Fibroblast of skin of scalp (primary cell): ENCODE measurements at regions not wholly inside any gene's neighbourhood (a gene's known extent, or its start where the extent isn't known, plus 50 kb on each side); places are given as distances from the start of the nearest gene placed in this dataset.

Experiments
- DNase-seq: peaks from one replicate; pipeline ENCODE4 v3.0.0-alpha.2; 2013

GRCh38 chr2:224210286-224211180 lies 171.4 kb upstream of the SERPINE2 start:
- no peak for DNase-seq

DNA sequence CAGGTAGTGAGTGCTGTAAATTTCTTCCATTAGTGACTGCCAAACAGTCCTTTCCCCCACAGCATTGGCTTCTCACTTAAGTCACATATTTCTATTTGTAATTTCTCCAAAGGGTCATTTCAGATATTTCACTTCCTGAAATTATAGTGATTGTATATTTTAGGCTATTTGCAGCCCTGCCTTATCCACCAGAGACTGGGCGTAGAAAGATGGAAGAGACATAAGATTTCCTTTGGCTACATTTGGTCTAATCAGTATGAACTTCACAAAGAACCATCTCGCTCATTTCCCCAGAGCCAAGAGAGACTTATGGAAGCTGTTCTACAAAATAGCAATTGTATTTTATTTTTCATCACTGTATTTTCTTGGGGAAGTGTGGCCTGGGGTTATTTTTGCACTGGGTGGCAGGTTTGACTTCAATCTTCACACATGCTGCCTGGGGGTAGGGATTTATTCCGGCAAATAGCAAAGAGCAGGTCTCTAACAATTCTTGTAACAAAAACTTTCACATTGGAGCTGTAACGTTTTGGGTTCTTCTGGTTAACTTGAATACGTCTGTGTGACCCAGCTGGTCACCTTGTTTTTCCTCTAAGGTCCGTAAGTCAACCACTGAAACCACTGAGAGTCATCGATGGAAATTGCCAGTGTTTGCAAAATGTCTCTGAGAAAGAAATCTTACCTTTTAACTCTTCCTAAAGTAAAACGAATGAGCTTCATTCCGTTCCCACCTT lies 170.6 kb upstream of the SERPINE2 start:
- DNase-seq = no peak

GRCh38 chr2:224208443-224208842 lies 169.4 kb upstream of the SERPINE2 start:
- DNase-seq = no peak

GRCh38 chr2:224208007-224208406 lies 168.9 kb upstream of the SERPINE2 start:
- peak; percentile 8 for DNase-seq

DNA sequence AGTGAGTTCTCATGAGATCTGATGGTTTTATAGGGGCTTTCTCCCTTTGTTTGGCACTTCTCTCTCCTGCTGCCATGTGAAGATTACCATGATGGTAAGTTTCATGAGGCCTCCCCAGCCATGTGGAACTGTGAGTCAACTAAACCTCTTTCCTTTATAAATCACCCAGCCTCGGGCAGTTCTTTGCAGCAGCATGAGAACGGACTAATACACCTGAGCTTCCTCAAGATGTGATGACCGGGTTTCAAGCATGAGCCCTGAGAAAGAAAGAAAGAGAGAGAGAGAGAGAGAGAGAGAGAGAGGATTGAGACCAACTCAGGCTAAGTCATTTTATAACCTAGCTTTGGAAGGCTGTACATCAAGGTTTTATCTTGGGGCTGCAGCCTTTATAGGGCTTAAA lies 167.7 kb upstream of the SERPINE2 start:
- DNase-seq = no peak

- DNase-seq = no peak
Measured at GRCh38 chr2:224202281-224202865, 163.3 kb upstream of the SERPINE2 start.

- DNase-seq = no peak
Measured at GRCh38 chr2:224198436-224198835, 159.3 kb upstream of the SERPINE2 start.

DNA sequence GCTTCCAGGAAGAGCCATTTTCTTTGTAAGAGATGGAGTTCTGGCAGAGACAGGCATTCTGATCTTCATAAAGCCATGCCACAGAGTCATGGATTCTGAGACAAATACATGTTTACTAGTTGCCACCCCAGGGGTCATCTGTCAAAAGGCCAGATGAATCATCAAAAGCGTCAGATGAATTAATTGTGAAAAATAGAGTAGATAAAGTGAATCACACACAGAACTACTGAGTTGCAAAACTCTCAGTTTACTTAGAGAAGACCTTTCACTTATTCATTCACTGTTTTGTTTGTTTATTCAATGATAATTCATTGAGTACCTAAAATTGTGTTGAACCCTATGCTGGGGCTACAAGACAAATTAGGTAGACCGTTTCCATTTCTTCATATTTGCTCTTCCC lies 157.7 kb upstream of the SERPINE2 start:
- DNase-seq = no peak

- no peak for DNase-seq
Measured at GRCh38 chr2:224195925-224196571, 157.0 kb upstream of the SERPINE2 start.

GRCh38 chr2:224194161-224194560 lies 155.1 kb upstream of the SERPINE2 start:
- DNase-seq = no peak

- no peak for DNase-seq
Measured at GRCh38 chr2:224191465-224191864, 152.4 kb upstream of the SERPINE2 start.

DNA sequence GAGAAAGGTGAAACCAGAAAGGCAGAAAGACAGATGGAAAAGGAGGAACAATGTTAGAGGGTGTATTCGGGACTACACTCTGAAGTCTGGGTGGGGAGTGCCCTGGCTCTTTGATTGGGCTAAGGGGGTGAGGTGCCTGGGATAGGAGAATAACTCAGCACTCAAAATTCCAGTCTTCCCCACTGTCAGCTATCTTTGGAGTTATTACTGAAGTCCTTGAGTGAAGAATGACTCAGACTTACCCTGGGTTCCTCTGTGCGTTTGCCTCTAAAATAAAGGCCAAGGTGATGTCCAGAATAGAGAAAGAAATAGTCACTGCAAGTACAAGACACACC lies 151.8 kb upstream of the SERPINE2 start:
- peak; percentile 28 for DNase-seq

DNA sequence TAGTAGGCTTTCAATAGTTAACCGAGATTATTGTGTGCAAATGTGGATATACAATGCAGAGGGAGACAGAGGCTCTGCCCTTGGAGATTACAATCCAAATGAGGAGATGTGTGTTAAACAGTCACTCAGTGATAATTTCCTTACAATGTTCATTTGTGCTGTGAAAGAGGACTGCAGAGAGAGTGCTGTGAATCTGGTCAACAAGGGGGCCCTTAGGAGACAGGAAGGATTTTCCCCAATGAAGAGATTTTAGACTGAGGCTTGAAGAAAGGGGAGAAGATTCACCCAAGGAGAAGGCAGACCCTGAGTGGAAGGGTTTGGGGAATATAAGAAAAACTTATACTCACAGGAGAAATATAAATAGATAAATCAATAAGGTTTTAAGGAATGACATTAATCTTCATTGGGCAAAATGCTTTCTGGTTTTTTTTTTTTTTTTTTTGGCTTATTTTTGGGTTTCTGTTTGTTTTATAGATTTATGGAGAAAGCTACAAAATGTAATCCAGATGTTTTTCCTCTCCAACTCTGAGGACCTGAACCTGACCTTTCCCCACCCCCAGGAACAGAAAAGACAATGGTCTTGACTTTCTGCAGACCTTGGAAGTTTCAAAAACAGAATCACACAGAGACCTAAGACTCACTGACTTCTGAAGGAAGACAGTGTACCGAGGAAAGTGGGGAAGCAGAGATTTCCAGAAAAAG lies 151.3 kb upstream of the SERPINE2 start:
- no peak for DNase-seq

- no peak for DNase-seq
Measured at GRCh38 chr2:224187220-224187619, 148.1 kb upstream of the SERPINE2 start.

DNA sequence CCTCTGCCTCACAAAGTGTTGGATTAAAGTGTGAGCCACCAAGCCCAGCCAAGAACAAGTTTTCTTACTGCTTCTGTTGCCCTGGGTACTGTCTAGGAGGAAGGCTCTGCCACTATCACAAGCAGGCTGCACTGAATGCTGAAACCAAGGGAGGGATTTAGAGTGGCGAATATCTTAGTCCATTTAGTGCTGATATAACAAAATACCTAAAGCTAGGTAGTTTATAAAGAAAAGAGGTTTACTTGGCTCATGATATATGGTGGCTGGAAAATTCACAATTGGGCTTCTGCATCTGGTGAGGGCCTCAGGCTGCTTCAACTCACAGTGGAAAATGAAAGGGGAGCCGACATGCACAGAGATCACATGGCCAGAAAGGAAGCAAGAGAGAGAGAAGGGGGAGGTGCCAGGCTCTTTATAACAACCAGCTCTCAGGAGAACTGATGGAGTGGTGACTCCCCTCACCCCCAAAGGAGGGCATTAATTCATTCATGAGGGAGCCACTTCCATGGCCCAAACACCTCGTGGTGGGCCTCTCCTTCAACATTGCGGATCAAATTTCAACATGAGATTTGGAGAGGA lies 146.0 kb upstream of the SERPINE2 start:
- DNase-seq = no peak

- DNase-seq = no peak
Measured at GRCh38 chr2:224183086-224183485, 144.0 kb upstream of the SERPINE2 start.

DNA sequence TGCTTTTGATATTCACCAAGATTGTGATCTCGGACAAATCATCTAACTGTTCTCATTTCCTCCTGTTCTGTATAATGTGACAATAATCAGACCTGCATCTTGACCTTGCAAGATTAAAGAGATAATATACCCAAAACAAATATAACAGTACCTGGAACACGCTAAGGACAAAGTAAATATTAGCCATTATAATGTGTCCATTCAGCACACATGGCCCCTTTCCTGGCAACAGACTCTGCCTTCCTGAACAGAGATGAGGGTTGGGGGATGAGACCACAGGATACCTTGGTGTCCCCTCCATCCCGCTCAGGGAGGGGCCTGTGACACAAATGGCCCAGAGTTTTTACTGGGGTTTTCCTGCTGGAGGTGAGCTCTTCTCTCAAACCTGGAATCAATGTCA lies 143.4 kb upstream of the SERPINE2 start:
- no peak for DNase-seq

- no peak for DNase-seq
Measured at GRCh38 chr2:224181534-224182155, 142.6 kb upstream of the SERPINE2 start.

- no peak for DNase-seq
Measured at GRCh38 chr2:224180810-224181209, 141.7 kb upstream of the SERPINE2 start.

GRCh38 chr2:224178056-224178455 lies 139.0 kb upstream of the SERPINE2 start:
- DNase-seq = no peak

GRCh38 chr2:224175538-224175937 lies 136.5 kb upstream of the SERPINE2 start:
- DNase-seq = no peak

DNA sequence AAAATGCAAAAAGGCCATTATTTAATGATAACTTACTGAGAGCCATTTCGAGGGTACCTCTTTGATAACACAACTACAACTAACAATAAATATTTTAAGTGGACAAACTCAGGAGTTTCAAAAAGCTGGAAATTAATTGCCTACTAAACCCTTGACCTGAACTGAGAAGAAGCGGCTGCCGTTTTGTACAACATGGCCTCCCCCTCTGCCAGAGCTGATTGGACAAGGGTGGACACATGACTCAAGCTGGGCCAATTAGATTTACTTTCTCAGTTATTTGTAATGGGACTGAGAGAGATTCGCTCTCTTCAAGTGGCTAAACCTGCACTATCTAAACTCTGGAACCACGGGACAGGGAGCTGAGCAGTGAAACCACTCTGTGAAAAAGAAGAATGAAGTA lies 135.9 kb upstream of the SERPINE2 start:
- DNase-seq = no peak
